ENCODE measurements at regions not wholly inside any gene's neighbourhood (a gene's known extent, or its start where the extent isn't known, plus 50 kb on each side); places are given as distances from the start of the nearest gene placed in this dataset.
"Not testable (repeated sequence)": the region's sequence is repeated elsewhere in the genome, so short reads cannot be mapped to it uniquely, and the experiment has no call there.

- Histone ChIP-seq H3K4me1 (no peaks in the 10 kb centered on the region), H3K4me3 (ENCODE audit: low read depth, low read length) (no peak overlapping the region), H3K36me3 (ENCODE audit: control insufficient read depth, insufficient read depth, low read length) (no peaks in the 10 kb centered on the region), H3K27me3 (replicated peaks; ENCODE audit: control insufficient read depth, insufficient read depth, low read length) (no peaks in the 10 kb centered on the region), H3K9me3 (peaks cover 21% of the 10 kb centered on the region)
- H3K9me3 Mint-ChIP-seq (ENCODE audit: unreplicated experiment): peaks cover 20% of the 10 kb centered on the region
- H3K36me3 Mint-ChIP-seq (ENCODE audit: insufficient read depth, unreplicated experiment): no peaks in the 10 kb centered on the region
- H3K27ac Mint-ChIP-seq (ENCODE audit: unreplicated experiment): no peak overlapping the region
- ChIA-PET CTCF (no interaction called here), POLR2A (no interaction called here)
- peaks cover 3% of the 10 kb centered on the region for H3K27me3 Mint-ChIP-seq (ENCODE audit: insufficient read depth, unreplicated experiment)
- no peak for TF ChIP-seq CTCF (IDR thresholded peaks at IDR 0.05; ENCODE audit: insufficient read depth in 1 of 2, low read depth in 1 of 2, low read length in 1 of 2, severe bottlenecking in 1 of 2, unreplicated experiment in 1 of 2)
- no peaks in the 10 kb centered on the region for H3K4me1 Mint-ChIP-seq (ENCODE audit: low read depth, unreplicated experiment)
- no peak overlapping the region for H3K4me3 Mint-ChIP-seq (ENCODE audit: unreplicated experiment)
- DNase-seq: no peak
- no TSS peak for BruUV-seq (replicated peaks)
- intact Hi-C loops (cut with micrococcal nuclease; ENCODE audit: unreplicated experiment): no loop called here
Observed at GRCh38 chr17:436571-436970, 84.0 kb upstream of the RPH3AL start.

GRCh38 chr17:432471-432870, 79.9 kb upstream of the RPH3AL start:
- BruUV-seq (replicated peaks): not testable (repeated sequence)

GRCh38 chr17:431494-431893, 78.9 kb upstream of the RPH3AL start:
- H3K27me3 ChIP-seq (replicated peaks; ENCODE audit: control insufficient read depth, insufficient read depth, low read length): no peaks in the 10 kb centered on the region
- no peak overlapping the region for H3K4me3 ChIP-seq (ENCODE audit: low read depth, low read length)
- no peak for DNase-seq
- H3K9me3 ChIP-seq: peaks cover 45% of the 10 kb centered on the region
- Mint-ChIP-seq H3K27ac (ENCODE audit: unreplicated experiment) (no peak overlapping the region), H3K4me3 (ENCODE audit: unreplicated experiment) (no peak overlapping the region), H3K9me3 (ENCODE audit: unreplicated experiment) (peaks cover 26% of the 10 kb centered on the region), H3K27me3 (ENCODE audit: insufficient read depth, unreplicated experiment) (no peaks in the 10 kb centered on the region), H3K36me3 (ENCODE audit: insufficient read depth, unreplicated experiment) (no peaks in the 10 kb centered on the region), H3K4me1 (ENCODE audit: low read depth, unreplicated experiment) (no peaks in the 10 kb centered on the region)
- ChIA-PET POLR2A (no interaction called here), CTCF (interaction anchor here (1.4 kb wide), 1 partner anchor 19 kb away, joined by 5 read pairs; no protein-coding TSS in a partner anchor)
- intact Hi-C loops (cut with micrococcal nuclease; ENCODE audit: unreplicated experiment): no loop called here
- TF ChIP-seq CTCF (IDR thresholded peaks at IDR 0.05; ENCODE audit: insufficient read depth in 1 of 2, low read depth in 1 of 2, low read length in 1 of 2, severe bottlenecking in 1 of 2, unreplicated experiment in 1 of 2): no peak
- no peaks in the 10 kb centered on the region for H3K36me3 ChIP-seq (ENCODE audit: control insufficient read depth, insufficient read depth, low read length)
- BruUV-seq (replicated peaks): no TSS peak
- no peaks in the 10 kb centered on the region for H3K4me1 ChIP-seq

More at GRCh38 chr17:432471-432870, 79.9 kb upstream of the RPH3AL start:
- H3K27me3 Mint-ChIP-seq (ENCODE audit: insufficient read depth, unreplicated experiment); intact Hi-C loops (cut with micrococcal nuclease; ENCODE audit: unreplicated experiment); H3K36me3 ChIP-seq (ENCODE audit: control insufficient read depth, insufficient read depth, low read length); H3K4me1 ChIP-seq; H3K27me3 ChIP-seq (replicated peaks; ENCODE audit: control insufficient read depth, insufficient read depth, low read length); H3K36me3 Mint-ChIP-seq (ENCODE audit: insufficient read depth, unreplicated experiment); H3K4me1 Mint-ChIP-seq (ENCODE audit: low read depth, unreplicated experiment); DNase-seq; POLR2A ChIA-PET; H3K27ac Mint-ChIP-seq (ENCODE audit: unreplicated experiment); H3K4me3 ChIP-seq (ENCODE audit: low read depth, low read length); H3K4me3 Mint-ChIP-seq (ENCODE audit: unreplicated experiment); CTCF ChIA-PET: not testable (repeated sequence)
- H3K9me3 ChIP-seq: peaks cover 46% of the 10 kb centered on the region
- H3K9me3 Mint-ChIP-seq (ENCODE audit: unreplicated experiment): peaks cover 28% of the 10 kb centered on the region

GRCh38 chr17:429589-429988, 77.0 kb upstream of the RPH3AL start:
- Mint-ChIP-seq H3K9me3 (ENCODE audit: unreplicated experiment) (peaks cover 10% of the 10 kb centered on the region), H3K36me3 (ENCODE audit: insufficient read depth, unreplicated experiment) (no peaks in the 10 kb centered on the region), H3K4me1 (ENCODE audit: low read depth, unreplicated experiment) (no peaks in the 10 kb centered on the region), H3K4me3 (ENCODE audit: unreplicated experiment) (no peak overlapping the region), H3K27me3 (ENCODE audit: insufficient read depth, unreplicated experiment) (no peaks in the 10 kb centered on the region), H3K27ac (ENCODE audit: unreplicated experiment) (no peak overlapping the region)
- no peak for TF ChIP-seq CTCF (IDR thresholded peaks at IDR 0.05; ENCODE audit: insufficient read depth in 1 of 2, low read depth in 1 of 2, low read length in 1 of 2, severe bottlenecking in 1 of 2, unreplicated experiment in 1 of 2)
- no TSS peak for BruUV-seq (replicated peaks)
- no peaks in the 10 kb centered on the region for H3K36me3 ChIP-seq (ENCODE audit: control insufficient read depth, insufficient read depth, low read length)
- H3K27me3 ChIP-seq (replicated peaks; ENCODE audit: control insufficient read depth, insufficient read depth, low read length): no peaks in the 10 kb centered on the region
- CTCF ChIA-PET: no interaction called here
- peaks cover 39% of the 10 kb centered on the region for H3K9me3 ChIP-seq
- POLR2A ChIA-PET: no interaction called here
- no peaks in the 10 kb centered on the region for H3K4me1 ChIP-seq
- intact Hi-C loops (cut with micrococcal nuclease; ENCODE audit: unreplicated experiment): no loop called here
- H3K4me3 ChIP-seq (ENCODE audit: low read depth, low read length): no peak overlapping the region
- DNase-seq: no peak

Data from Caco-2 (cell line).